OCI-LY1 (cell line): ENCODE measurements at regions not wholly inside any gene's neighbourhood (a gene's known extent, or its start where the extent isn't known, plus 50 kb on each side); places are given as distances from the start of the nearest gene placed in this dataset.

Experiments used
- H2AFZ ChIP-seq: fragments of 200-600 bp; sonication (generic), shearing (Covaris generic); 2 replicates; pipeline ENCODE4 v1.6.0; 2014; ENCODE audit warnings: antibody characterized with exemption, mild to moderate bottlenecking, low read length
- H3F3A ChIP-seq: fragments of 200-600 bp; sonication (generic), shearing (Covaris generic); 2 replicates; pipeline ENCODE4 v1.6.0; 2014; ENCODE audit warnings: mild to moderate bottlenecking, antibody characterized with exemption, low read length, moderate library complexity; ENCODE audit not compliant: insufficient read depth
- H3K27ac ChIP-seq: fragments of 200-600 bp; sonication (generic); 2 replicates; pipeline ENCODE4 v1.5.1; 2014; ENCODE audit warnings: low read length, mixed run types, mild to moderate bottlenecking, low read depth; ENCODE audit not compliant: poor library complexity, severe bottlenecking
- H3K27me3 ChIP-seq: fragments of 200-600 bp; sonication (generic); 2 replicates; pipeline ENCODE4 v1.6.0; 2014; ENCODE audit warnings: antibody characterized with exemption, mild to moderate bottlenecking, low read length, moderate library complexity; ENCODE audit not compliant: insufficient read depth
- H3K36me3 ChIP-seq: fragments of 200-600 bp; sonication (generic); 2 replicates; pipeline ENCODE4 v1.6.1; 2014; ENCODE audit warnings: mild to moderate bottlenecking, antibody characterized with exemption, low read length, moderate library complexity, mixed read lengths; ENCODE audit not compliant: insufficient read depth
- H3K4me1 ChIP-seq: fragments of 200-600 bp; sonication (generic); 2 replicates; pipeline ENCODE4 v1.5.1; 2014; ENCODE audit warnings: mild to moderate bottlenecking, low read length, moderate library complexity; ENCODE audit not compliant: insufficient read depth, severe bottlenecking
- H3K4me2 ChIP-seq: fragments of 200-600 bp; sonication (generic), shearing (Covaris generic); 2 replicates; pipeline ENCODE4 v1.6.1; 2014; ENCODE audit warnings: low read length
- H3K4me3 ChIP-seq: fragments of 200-600 bp; sonication (generic); 2 replicates; pipeline ENCODE4 v1.5.1; 2014; ENCODE audit warnings: low read length, low read depth, mild to moderate bottlenecking, mixed read lengths; ENCODE audit not compliant: poor library complexity, severe bottlenecking
- H3K79me2 ChIP-seq: fragments of 200-600 bp; shearing (Covaris generic); 2 replicates; pipeline ENCODE4 v1.6.1; 2016; ENCODE audit warnings: mixed run types, low read length, mixed read lengths; ENCODE audit not compliant: insufficient read depth
- H3K9ac ChIP-seq: fragments of 200-600 bp; sonication (generic), shearing (Covaris generic); 2 replicates; pipeline ENCODE4 v1.6.1; 2014; ENCODE audit warnings: mild to moderate bottlenecking, low read length, mixed read lengths
- H3K9me2 ChIP-seq: fragments of 200-600 bp; sonication (generic), shearing (Covaris generic); 2 replicates; pipeline ENCODE4 v1.6.1; 2014; ENCODE audit warnings: low read depth, mild to moderate bottlenecking, low read length, mixed read lengths
- H3K9me3 ChIP-seq: fragments of 200-600 bp; shearing (Covaris generic); 2 replicates; pipeline ENCODE4 v1.6.1; 2014; ENCODE audit warnings: low read length, mixed read lengths
- H4K20me1 ChIP-seq: fragments of 200-600 bp; sonication (generic), shearing (Covaris generic); 2 replicates; pipeline ENCODE4 v1.6.0; 2016; ENCODE audit warnings: mild to moderate bottlenecking, low read length; ENCODE audit not compliant: insufficient read depth
- EZH2 ChIP-seq: fragments of 200-600 bp; sonication (generic), shearing (Covaris generic); IDR thresholded peaks from 2 replicates; pipeline ENCODE4 v1.8.0; 2017; ENCODE audit warnings: borderline replicate concordance, mixed run types, mild to moderate bottlenecking, antibody characterized with exemption, low read length, moderate library complexity, mixed read lengths
- TF ChIP-seq, protein P1 (sequence below): fragments of 200-600 bp; sonication (generic), shearing (Covaris generic); IDR thresholded peaks from 2 replicates; pipeline ENCODE4 v1.5.1; 2017; ENCODE audit warnings: mild to moderate bottlenecking, antibody characterized with exemption, low read length, moderate library complexity, mixed read lengths

DNA sequence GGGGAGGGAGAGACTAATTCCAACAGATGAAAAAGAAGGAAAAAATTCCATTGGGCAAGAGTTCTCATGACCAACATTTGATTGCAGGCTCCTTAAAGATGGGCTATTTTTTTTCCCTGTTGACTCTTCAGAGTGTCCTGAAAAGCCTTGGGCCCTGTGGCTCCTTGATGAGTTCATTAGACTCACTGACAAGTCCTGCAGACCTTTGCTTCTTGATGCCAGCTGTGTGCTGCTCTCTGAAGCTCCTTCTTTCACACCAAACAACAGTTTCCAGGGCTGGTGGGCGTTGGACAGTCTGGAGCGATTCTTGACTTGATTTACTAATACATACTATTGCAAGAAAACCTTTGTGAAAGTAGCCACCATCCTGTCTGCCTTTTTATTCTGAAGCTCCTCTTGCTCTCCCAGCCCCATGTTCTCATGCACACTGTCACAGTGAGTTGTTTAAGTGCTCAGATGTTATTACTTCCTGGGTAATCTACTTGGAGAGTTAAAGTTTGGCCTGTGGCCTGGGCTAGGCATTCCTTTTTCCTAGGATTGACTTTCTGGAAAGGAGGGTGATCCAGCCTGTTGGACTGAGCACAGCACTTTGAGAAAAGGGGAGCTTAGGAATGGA is 250.3 kb downstream of the PTEN start:
- Histone ChIP-seq H3K27ac (no peak overlapping the region), H3K27me3 (no peaks in the 10 kb centered on the region), H3K36me3 (no peaks in the 10 kb centered on the region), H3K4me3 (no peak overlapping the region), H3K79me2 (no peaks in the 10 kb centered on the region), H3K9me2 (no peaks in the 10 kb centered on the region), H4K20me1 (no peaks in the 10 kb centered on the region), H3K9me3 (no peaks in the 10 kb centered on the region), H3K9ac (no peak overlapping the region), H2AFZ (no peak overlapping the region), H3K4me1 (no peaks in the 10 kb centered on the region), H3K4me2 (no peak overlapping the region), H3F3A (no peaks in the 10 kb centered on the region)
- TF ChIP-seq EZH2: no peak
- TF ChIP-seq, protein P1, sequence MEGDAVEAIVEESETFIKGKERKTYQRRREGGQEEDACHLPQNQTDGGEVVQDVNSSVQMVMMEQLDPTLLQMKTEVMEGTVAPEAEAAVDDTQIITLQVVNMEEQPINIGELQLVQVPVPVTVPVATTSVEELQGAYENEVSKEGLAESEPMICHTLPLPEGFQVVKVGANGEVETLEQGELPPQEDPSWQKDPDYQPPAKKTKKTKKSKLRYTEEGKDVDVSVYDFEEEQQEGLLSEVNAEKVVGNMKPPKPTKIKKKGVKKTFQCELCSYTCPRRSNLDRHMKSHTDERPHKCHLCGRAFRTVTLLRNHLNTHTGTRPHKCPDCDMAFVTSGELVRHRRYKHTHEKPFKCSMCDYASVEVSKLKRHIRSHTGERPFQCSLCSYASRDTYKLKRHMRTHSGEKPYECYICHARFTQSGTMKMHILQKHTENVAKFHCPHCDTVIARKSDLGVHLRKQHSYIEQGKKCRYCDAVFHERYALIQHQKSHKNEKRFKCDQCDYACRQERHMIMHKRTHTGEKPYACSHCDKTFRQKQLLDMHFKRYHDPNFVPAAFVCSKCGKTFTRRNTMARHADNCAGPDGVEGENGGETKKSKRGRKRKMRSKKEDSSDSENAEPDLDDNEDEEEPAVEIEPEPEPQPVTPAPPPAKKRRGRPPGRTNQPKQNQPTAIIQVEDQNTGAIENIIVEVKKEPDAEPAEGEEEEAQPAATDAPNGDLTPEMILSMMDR: no peak

DNA sequence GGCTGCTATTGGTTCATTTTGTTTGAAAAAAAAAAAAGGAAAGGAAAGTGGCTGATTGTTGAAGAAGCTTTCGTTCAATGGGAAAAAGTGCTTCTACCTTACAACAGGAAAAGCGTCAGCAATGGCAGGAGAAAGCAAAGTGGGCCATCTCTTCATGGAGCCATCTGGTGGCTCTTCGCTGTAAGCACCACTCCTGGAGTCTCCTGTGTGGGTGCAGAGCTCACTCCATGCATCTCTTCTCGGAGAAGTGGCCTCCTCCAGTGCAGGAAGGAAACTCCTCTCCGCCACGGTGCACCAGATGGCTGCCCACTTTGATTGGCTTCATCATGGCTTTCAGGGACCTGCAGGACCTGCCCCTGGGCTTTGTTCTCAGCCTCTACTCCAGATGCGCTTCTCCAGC is 250.9 kb downstream of the PTEN start:
- H3K9ac ChIP-seq: no peak overlapping the region
- H2AFZ ChIP-seq: no peak overlapping the region
- TF ChIP-seq EZH2: no peak
- TF ChIP-seq, protein P1: no peak
- H3K4me2 ChIP-seq: no peak overlapping the region
- H3K27ac ChIP-seq: no peak overlapping the region
- no peaks in the 10 kb centered on the region for H3K9me3 ChIP-seq
- H3K27me3 ChIP-seq: no peaks in the 10 kb centered on the region
- no peaks in the 10 kb centered on the region for H4K20me1 ChIP-seq
- H3K36me3 ChIP-seq: no peaks in the 10 kb centered on the region
- H3K79me2 ChIP-seq: no peaks in the 10 kb centered on the region
- no peak overlapping the region for H3K4me3 ChIP-seq
- no peaks in the 10 kb centered on the region for H3K9me2 ChIP-seq
- no peaks in the 10 kb centered on the region for H3F3A ChIP-seq
- H3K4me1 ChIP-seq: no peaks in the 10 kb centered on the region

DNA sequence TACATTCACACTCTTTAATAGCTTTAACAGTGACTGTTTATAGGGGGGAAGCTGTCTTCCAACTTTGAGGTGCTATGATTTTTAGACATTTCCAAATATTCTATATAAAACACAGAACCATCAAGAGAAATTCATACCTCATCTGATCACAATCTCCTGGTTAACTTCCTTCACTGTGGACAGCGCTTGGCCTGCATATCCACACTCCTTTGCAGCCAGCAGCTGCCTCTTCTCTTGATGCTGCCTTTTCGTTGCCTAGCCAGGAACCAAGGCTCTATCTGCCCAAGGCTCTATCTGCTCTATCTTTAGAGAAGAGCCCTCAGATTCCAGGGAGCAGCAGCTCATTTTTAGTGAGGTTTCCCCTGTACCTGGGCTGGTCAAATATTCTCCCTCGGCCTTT is 252.0 kb downstream of the PTEN start:
- no peak overlapping the region for H3K4me3 ChIP-seq
- no peak for TF ChIP-seq EZH2
- TF ChIP-seq, protein P1: no peak
- H3K79me2 ChIP-seq: no peaks in the 10 kb centered on the region
- no peak overlapping the region for H3K4me2 ChIP-seq
- no peaks in the 10 kb centered on the region for H4K20me1 ChIP-seq
- H3K4me1 ChIP-seq: no peaks in the 10 kb centered on the region
- no peaks in the 10 kb centered on the region for H3F3A ChIP-seq
- H2AFZ ChIP-seq: no peak overlapping the region
- no peaks in the 10 kb centered on the region for H3K36me3 ChIP-seq
- no peaks in the 10 kb centered on the region for H3K9me3 ChIP-seq
- H3K27ac ChIP-seq: no peak overlapping the region
- no peaks in the 10 kb centered on the region for H3K9me2 ChIP-seq
- H3K27me3 ChIP-seq: no peaks in the 10 kb centered on the region
- H3K9ac ChIP-seq: no peak overlapping the region
